IMR-90 (cell line): ENCODE measurements at regions not wholly inside any gene's neighbourhood (a gene's known extent, or its start where the extent isn't known, plus 50 kb on each side); places are given as distances from the start of the nearest gene placed in this dataset.

ENCODE experiments used
- ATAC-seq: fragments of 200-7000 bp; cut with Tn5 transposase; 2 replicates; pipeline ENCODE4 v1.9.1; 2020; ENCODE audit warnings: low read depth, mild to moderate bottlenecking, moderate library complexity
- BruUV-seq: library from RNA; stranded (reverse); fragments of 400-500 nt; replicated peaks from 2 replicates; lab custom pipeline; 2021; lab: Mats Ljungman, UMichigan
- CTCF ChIA-PET: fragments of 300-600 bp; formaldehyde crosslinking; extraction: SDS; loops from one replicate; lab custom pipeline; 2021; ENCODE audit warnings: antibody characterized with exemption; lab: Yijun Ruan, JAX
- POLR2A ChIA-PET: fragments of 300-600 bp; sonication (Branson Sonifier 250); formaldehyde crosslinking; loops from one replicate; lab custom pipeline; 2022; ENCODE audit warnings: antibody characterized with exemption; ENCODE audit not compliant: unreplicated experiment; lab: Charles Lee
- DNase-seq: peaks from one replicate; pipeline ENCODE4 v3.0.0; 2013
- H2AFZ ChIP-seq: replicated peaks from 2 replicates; pipeline ENCODE3; 2013; ENCODE audit warnings: low read length, mild to moderate bottlenecking; ENCODE audit not compliant: poor library complexity
- H2AK5ac ChIP-seq: 2 replicates; pipeline ENCODE4 v1.6.1; 2013; ENCODE audit warnings: low read depth, low read length, inconsistent platforms
- H2AK9ac ChIP-seq: replicated peaks from 2 replicates; pipeline ENCODE3; 2013; ENCODE audit warnings: mild to moderate bottlenecking, low read depth, low read length, moderate library complexity; ENCODE audit not compliant: poor library complexity
- H2BK120ac ChIP-seq: 2 replicates; pipeline ENCODE4 v1.6.1; 2013; ENCODE audit warnings: low read depth, low read length, inconsistent platforms
- H2BK15ac ChIP-seq: 3 replicates; pipeline ENCODE4 v1.6.1; 2013; ENCODE audit warnings: low read depth, low read length, inconsistent platforms
- H2BK20ac ChIP-seq: 2 replicates; pipeline ENCODE4 v1.6.1; 2013; ENCODE audit warnings: low read depth, mild to moderate bottlenecking, inconsistent platforms, low read length, moderate library complexity
- H2BK5ac ChIP-seq: 2 replicates; pipeline ENCODE4 v1.6.1; 2013; ENCODE audit warnings: mild to moderate bottlenecking, low read depth, low read length, inconsistent platforms; ENCODE audit not compliant: poor library complexity, severe bottlenecking
- H3K14ac ChIP-seq: replicated peaks from 2 replicates; pipeline ENCODE4 v1.6.1; 2013; ENCODE audit warnings: low read depth, low read length, inconsistent platforms
- H3K18ac ChIP-seq: 2 replicates; pipeline ENCODE4 v1.6.1; 2013; ENCODE audit warnings: low read depth, low read length, control low read depth
- H3K23ac ChIP-seq: 2 replicates; pipeline ENCODE4 v1.6.1; 2013; ENCODE audit warnings: low read depth, low read length, inconsistent platforms
- H3K27ac ChIP-seq: 2 replicates; pipeline ENCODE4 v1.5.1; 2013; ENCODE audit warnings: mild to moderate bottlenecking, control low read depth, low read length; ENCODE audit not compliant: insufficient read depth
- H3K27me3 ChIP-seq: 2 replicates; pipeline ENCODE4 v1.6.1; 2013; ENCODE audit warnings: low read length; ENCODE audit not compliant: control insufficient read depth, insufficient read depth
- H3K36me3 ChIP-seq: 2 replicates; pipeline ENCODE4 v1.6.1; 2013; ENCODE audit warnings: low read length, mixed read lengths; ENCODE audit not compliant: control insufficient read depth, insufficient read depth
- H3K4ac ChIP-seq: 2 replicates; pipeline ENCODE4 v1.6.1; 2013; ENCODE audit warnings: low read depth, low read length, inconsistent platforms
- H3K4me1 ChIP-seq: 2 replicates; pipeline ENCODE4 v1.6.1; 2013; ENCODE audit warnings: low read length, mixed read lengths; ENCODE audit not compliant: control insufficient read depth, insufficient read depth
- H3K4me2 ChIP-seq: 2 replicates; pipeline ENCODE4 v1.6.1; 2013; ENCODE audit warnings: low read depth, mild to moderate bottlenecking, control low read depth, low read length, moderate library complexity
- H3K4me3 ChIP-seq: 2 replicates; pipeline ENCODE4 v1.5.1; 2013; ENCODE audit warnings: low read depth, mild to moderate bottlenecking, control low read depth, low read length, moderate library complexity; ENCODE audit not compliant: insufficient read depth
- H3K56ac ChIP-seq: 2 replicates; pipeline ENCODE4 v1.6.1; 2013; ENCODE audit warnings: low read length, inconsistent platforms; ENCODE audit not compliant: insufficient read depth; ENCODE audit errors: extremely low read depth
- H3K79me1 ChIP-seq, 2 experiments: 2 replicates each; pipeline ENCODE4 v1.6.1; 2013; ENCODE audit warnings: low read length in 2 of 2, inconsistent platforms in 1 of 2, low read depth in 1 of 2
- H3K9ac ChIP-seq: 2 replicates; pipeline ENCODE4 v1.6.1; 2013; ENCODE audit warnings: low read depth, low read length, control low read depth
- H3K9me1 ChIP-seq: 2 replicates; pipeline ENCODE4 v1.6.1; 2013; ENCODE audit warnings: low read length, inconsistent platforms; ENCODE audit not compliant: insufficient read depth
- H3K9me3 ChIP-seq: 2 replicates; pipeline ENCODE4 v1.6.1; 2013; ENCODE audit warnings: low read length; ENCODE audit not compliant: control insufficient read depth, insufficient read depth
- H4K20me1 ChIP-seq: 2 replicates; pipeline ENCODE4 v1.6.1; 2013; ENCODE audit warnings: low read length, inconsistent platforms; ENCODE audit not compliant: insufficient read depth
- H4K5ac ChIP-seq: 2 replicates; pipeline ENCODE4 v1.6.1; 2013; ENCODE audit warnings: mild to moderate bottlenecking, low read depth, low read length, control low read depth
- H4K8ac ChIP-seq, 2 experiments: 2 replicates each; pipeline ENCODE4 v1.6.1; 2013; ENCODE audit warnings: low read depth in 2 of 2, low read length in 2 of 2, control low read depth in 1 of 2, inconsistent platforms in 1 of 2
- H4K91ac ChIP-seq: 2 replicates; pipeline ENCODE4 v1.6.1; 2013; ENCODE audit warnings: low read depth, low read length, inconsistent platforms; ENCODE audit not compliant: insufficient read depth
- BHLHE40 ChIP-seq: fragments of 150-350 bp; IDR thresholded peaks from 2 replicates; pipeline ENCODE4 v1.6.1; 2016; ENCODE audit warnings: mild to moderate bottlenecking, low read depth, low read length
- CHD1 ChIP-seq: IDR thresholded peaks from 2 replicates; pipeline ENCODE4 v1.6.1; 2012; ENCODE audit warnings: low read depth, low read length, improper control_type of control experiment
- CTCF ChIP-seq: conservative IDR thresholded peaks from 2 replicates; pipeline ENCODE4 v1.5.1; 2012; ENCODE audit warnings: mild to moderate bottlenecking, low read depth, low read length, improper control_type of control experiment
- ELK1 ChIP-seq: fragments of 150-350 bp; IDR thresholded peaks from 2 replicates; pipeline ENCODE4 v1.6.1; 2016; ENCODE audit warnings: low read depth, mild to moderate bottlenecking, low read length, moderate library complexity, borderline replicate concordance
- FOS ChIP-seq: fragments of 150-350 bp; IDR thresholded peaks from 2 replicates; pipeline ENCODE4 v1.6.1; 2016; ENCODE audit warnings: low read depth, low read length
- MAFK ChIP-seq: IDR thresholded peaks from 2 replicates; pipeline ENCODE4 v1.6.1; 2012; ENCODE audit warnings: low read depth, low read length, improper control_type of control experiment
- MXI1 ChIP-seq: IDR thresholded peaks from 2 replicates; pipeline ENCODE4 v1.6.1; 2012; ENCODE audit warnings: low read depth, mild to moderate bottlenecking, low read length, moderate library complexity, borderline replicate concordance
- NFE2L2 ChIP-seq: fragments of 150-350 bp; IDR thresholded peaks from 2 replicates; pipeline ENCODE4 v1.6.1; 2016; ENCODE audit warnings: low read depth, mild to moderate bottlenecking, low read length
- POLR2A ChIP-seq: IDR thresholded peaks from 2 replicates; pipeline ENCODE4 v1.6.1; 2012; ENCODE audit warnings: mild to moderate bottlenecking, low read depth, low read length
- RCOR1 ChIP-seq: IDR thresholded peaks from 2 replicates; pipeline ENCODE4 v1.6.1; 2012; ENCODE audit warnings: mild to moderate bottlenecking, low read length, improper control_type of control experiment; ENCODE audit not compliant: insufficient replicate concordance
- RFX5 ChIP-seq: IDR thresholded peaks from 2 replicates; pipeline ENCODE4 v1.8.0; 2012; ENCODE audit warnings: low read depth, mild to moderate bottlenecking, low read length, moderate library complexity
- SMC3 ChIP-seq: fragments of 150-350 bp; IDR thresholded peaks from 2 replicates; pipeline ENCODE4 v1.6.1; 2016; ENCODE audit warnings: low read depth, mild to moderate bottlenecking, antibody characterized with exemption, low read length, moderate library complexity
- USF2 ChIP-seq: fragments of 150-350 bp; IDR thresholded peaks from 2 replicates; pipeline ENCODE4 v1.6.1; 2017; ENCODE audit warnings: mild to moderate bottlenecking, antibody characterized with exemption, low read length, low read depth
- WGBS, 2 experiments: methylation state at CpG; one replicate each; pipeline versions ENCODE4 v1.1.5 to v1.1.7; 2013; ENCODE audit warnings: missing lambda C conversion rate in 2 of 2; ENCODE audit not compliant: insufficient read length in 1 of 2; ENCODE audit errors: extremely low coverage in 2 of 2; 5-methylcytosine and 5-hydroxymethylcytosine counted together
- dilution Hi-C: fragments of 300-500 bp; cut with HindIII; formaldehyde crosslinking; loops from one replicate; pipeline ENCODE4 v1.14.3; 2018; ENCODE audit warnings: low sequenced_read_pairs; ENCODE audit not compliant: unreplicated experiment
- in situ Hi-C: fragments of 300-500 bp; cut with MboI; formaldehyde crosslinking; loops from 3 replicates; pipeline ENCODE4 v1.14.3; 2019; ENCODE audit warnings: low sequenced_read_pairs, inconsistent platforms, mixed read lengths
- intact Hi-C: fragments of 100-400 bp; cut with micrococcal nuclease; formaldehyde crosslinking; loops from 2 replicates; pipeline ENCODE4 v1.10.0; 2022

- no peak for TF ChIP-seq CTCF
Measured at GRCh38 chr6:14545496-14545895, 427.9 kb downstream of the CD83 start (continued).

- no CpG with 5 or more reads among the region's 5 CpGs for WGBS, 2 experiments
- no peaks in the 10 kb centered on the region for H3K36me3 ChIP-seq
- intact Hi-C loops (no loop called here), in situ Hi-C loops (no loop called here), dilution Hi-C loops (no loop called here)
- no peak overlapping the region for H3K14ac ChIP-seq
- H2BK20ac ChIP-seq: no peak overlapping the region
- no peak overlapping the region for H4K5ac ChIP-seq
- H3K27me3 ChIP-seq: peaks cover 2% of the 10 kb centered on the region; the same call in 1 of the 2 replicates
- H4K91ac ChIP-seq: no peak overlapping the region
- H3K18ac ChIP-seq: no peak overlapping the region
- no peak overlapping the region for H3K9ac ChIP-seq
- H2BK15ac ChIP-seq: no peak overlapping the region
- no peaks in the 10 kb centered on the region for H4K20me1 ChIP-seq
- no peaks in the 10 kb centered on the region for H3K9me3 ChIP-seq
- POLR2A ChIA-PET: no interaction called here
- no peak overlapping the region for H2AK9ac ChIP-seq
- H2BK5ac ChIP-seq: no peak overlapping the region
- H3K4me3 ChIP-seq: no peak overlapping the region
- H3K23ac ChIP-seq: no peak overlapping the region
- CTCF ChIA-PET: no interaction called here
- H2AK5ac ChIP-seq: no peak overlapping the region
- no peaks in the 10 kb centered on the region for H3K79me1 ChIP-seq
- no peak overlapping the region for H3K56ac ChIP-seq
- DNase-seq (no peak), ATAC-seq (no peak)
- 0 out of 2 replicates have a peak, but pooled peaks cover 3% of the 10 kb centered on the region for H3K9me1 ChIP-seq
- H2AFZ ChIP-seq: no peak overlapping the region
- H3K4me2 ChIP-seq: no peak overlapping the region
- no peak overlapping the region for H3K4ac ChIP-seq
- no peak overlapping the region for H3K27ac ChIP-seq
- no TSS peak for BruUV-seq
- no peak overlapping the region for H4K8ac ChIP-seq
- H2BK120ac ChIP-seq: no peak overlapping the region
- peaks cover 5% of the 10 kb centered on the region for H3K4me1 ChIP-seq
- TF ChIP-seq NFE2L2: no peak
- no peak for TF ChIP-seq FOS
- no peak for TF ChIP-seq POLR2A
- TF ChIP-seq MXI1: no peak
- TF ChIP-seq SMC3: no peak
- no peak for TF ChIP-seq MAFK
- no peak for TF ChIP-seq CHD1
- no peak for TF ChIP-seq USF2
- no peak for TF ChIP-seq RFX5
- no peak for TF ChIP-seq ELK1
- TF ChIP-seq BHLHE40: no peak
- no peak for TF ChIP-seq RCOR1
Measured at GRCh38 chr6:14546036-14546435, 428.5 kb downstream of the CD83 start.
